ENCODE measurements at regions not wholly inside any gene's neighbourhood (a gene's known extent, or its start where the extent isn't known, plus 50 kb on each side); places are given as distances from the start of the nearest gene placed in this dataset.

DNA sequence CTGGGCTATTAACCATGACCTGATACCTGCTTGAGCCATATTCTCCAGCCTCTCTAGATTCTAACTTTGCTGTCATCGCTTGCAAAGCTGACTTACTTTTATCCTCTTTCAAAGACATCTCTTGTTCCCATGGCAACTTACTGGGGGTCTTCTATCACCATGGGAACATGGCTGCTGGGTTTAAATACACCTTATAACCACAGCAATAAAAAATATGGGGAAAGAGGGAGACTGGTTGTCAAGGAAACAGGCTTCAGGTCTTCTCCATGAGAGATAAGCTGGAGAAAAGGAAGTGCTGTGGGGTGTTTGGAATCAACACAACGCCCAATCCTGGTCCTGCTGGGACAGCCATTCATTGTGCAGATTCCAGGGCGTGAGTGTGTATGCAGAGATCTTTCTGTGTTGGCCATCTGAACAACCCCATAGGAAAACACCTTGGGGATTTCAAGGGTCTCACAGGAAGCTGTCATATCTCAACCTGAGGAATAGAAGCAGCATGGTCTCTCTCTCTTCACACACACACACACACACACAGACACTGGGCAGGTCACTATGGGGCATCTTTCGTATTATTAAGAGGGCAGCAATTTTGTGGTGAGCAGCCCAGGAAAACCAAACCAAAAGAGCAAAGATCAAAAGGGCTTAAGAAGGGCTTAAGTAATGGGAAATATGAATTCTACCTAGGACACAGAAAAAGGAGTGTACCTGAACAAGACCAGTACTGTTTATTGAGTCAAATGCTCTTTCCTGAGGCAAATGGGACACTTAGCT, 344.7 kb upstream of the NCAM1 start:
- H3K27me3 ChIP-seq (ENCODE audit: insufficient read depth, low read length) = no peaks in the 10 kb centered on the region
- H3K9ac ChIP-seq (ENCODE audit: low read length) = no peak overlapping the region
- TF ChIP-seq EGR1 (IDR thresholded peaks at IDR 0.05; ENCODE audit: low read depth) = no peak
- TF ChIP-seq ATF3 (IDR thresholded peaks at IDR 0.05) = no peak
- TF ChIP-seq YY1 (IDR thresholded peaks at IDR 0.05; ENCODE audit: extremely low read depth, insufficient replicate concordance, low read depth, low read length) = no peak
- no peak for TF ChIP-seq EZH2 (IDR thresholded peaks at IDR 0.05)
- no peak for TF ChIP-seq POLR2AphosphoS5 (IDR thresholded peaks at IDR 0.05; ENCODE audit: low read depth, low read length)
- TF ChIP-seq FOSL1 (IDR thresholded peaks at IDR 0.05; ENCODE audit: low read depth) = no peak
- TF ChIP-seq EZH2phosphoT487 (IDR thresholded peaks at IDR 0.05; ENCODE audit: borderline replicate concordance) = no peak
- no peak for TF ChIP-seq ZNF274 (IDR thresholded peaks at IDR 0.05; ENCODE audit: low read depth, low read length)
- no peak for TF ChIP-seq CTCF (IDR thresholded peaks at IDR 0.05 in 2 of 3, conservative IDR thresholded peaks at IDR 0.05 in 1 of 3; ENCODE audit: borderline replicate concordance in 1 of 3, insufficient read depth in 1 of 3, low read depth in 2 of 3, low read length in 2 of 3)
- TF ChIP-seq SRF (IDR thresholded peaks at IDR 0.05; ENCODE audit: low read depth) = no peak
- H3K36me3 ChIP-seq (ENCODE audit: control insufficient read depth in 1 of 2, insufficient read depth in 2 of 2, low read length in 2 of 2) = no peaks in the 10 kb centered on the region
- peaks cover 29 to 47% of the 10 kb centered on the region in 2 experiments for H3K4me1 ChIP-seq (ENCODE audit: control insufficient read depth in 1 of 2, insufficient read depth in 2 of 2, low read length in 2 of 2)
- no peaks in the 10 kb centered on the region for H3K79me2 ChIP-seq (ENCODE audit: insufficient read depth, low read length)
- CTCF ChIA-PET = interaction anchor here (4.7 kb wide), 1 partner anchor 28 kb away, joined by 14 read pairs; no protein-coding TSS in a partner anchor
- no peaks in the 10 kb centered on the region for H3K9me3 ChIP-seq (ENCODE audit: control insufficient read depth in 1 of 2, insufficient read depth in 1 of 2, low read depth in 1 of 2, low read length in 2 of 2)
- H3K4me3 ChIP-seq (replicated peaks in 1 of 2; ENCODE audit: low read depth in 1 of 2, low read length in 2 of 2) = no peak overlapping the region
- H4K20me1 ChIP-seq (ENCODE audit: insufficient read depth) = no peaks in the 10 kb centered on the region
- POLR2A ChIA-PET = no interaction called here
- RAD21 ChIA-PET (ENCODE audit: low non-redundant PET in 1 of 2, low total read pairs in 2 of 2, uncharacterized antibody in 2 of 2, unreplicated experiment in 2 of 2) = no interaction called here
- no peaks in the 10 kb centered on the region for H3K9me2 ChIP-seq (ENCODE audit: insufficient read depth)
- ATAC-seq (no peak), DNase-seq (ENCODE audit: low read depth, low spot score) (no peak)
- H3K27ac ChIP-seq (ENCODE audit: low read depth, low read length) = no peak overlapping the region
- no peak overlapping the region for H3K4me2 ChIP-seq (ENCODE audit: low read length)
- intact Hi-C loops (cut with micrococcal nuclease) = no loop called here
- H2AFZ ChIP-seq (ENCODE audit: low read depth, low read length, poor library complexity, severe bottlenecking) = no peak overlapping the region
- BruUV-seq (replicated peaks) = no TSS peak

Measured in HCT116 (cell line).